K562 (cell line): ENCODE measurements at regions not wholly inside any gene's neighbourhood (a gene's known extent, or its start where the extent isn't known, plus 50 kb on each side); places are given as distances from the start of the nearest gene placed in this dataset.
A peak's percentile ranks its signal among the peaks of the same experiment; 100 is the strongest.

Source experiments
- BHLHE40 ChIP-seq: IDR thresholded peaks from 2 replicates; pipeline ENCODE4 v1.6.1; 2011; ENCODE audit warnings: low read length, improper control_type of control experiment
- CEBPG ChIP-seq, 3 experiments: fragments of 200-800 bp in 1 of 3; sonication (Bioruptor generic) in 1 of 3; sonication (generic) in 1 of 3; formaldehyde crosslinking in 1 of 3; IDR thresholded peaks in 2 of 3; conservative IDR thresholded peaks in 1 of 3; 2 replicates each; pipeline versions ENCODE4 v1.6.1 to v1.8.0; 2016 to 2022; ENCODE audit warnings: missing compliant biosample characterization in 2 of 3, missing genetic modification characterization in 2 of 3, mild to moderate bottlenecking in 1 of 3, missing genetic modification reagents in 1 of 3
- CSDE1 ChIP-seq, 2 experiments: fragments of 450-650 bp; IDR thresholded peaks; 2 replicates each; pipeline ENCODE4 v1.6.1; 2016; ENCODE audit warnings: mild to moderate bottlenecking in 1 of 2
- FOS ChIP-seq: IDR thresholded peaks from 3 replicates; pipeline ENCODE4 v1.6.1; 2011; ENCODE audit not compliant: insufficient read length; ENCODE audit errors: extremely low read depth
- FOSL1 ChIP-seq: fragments of 200-800 bp; sonication (Bioruptor generic); conservative IDR thresholded peaks from 2 replicates; pipeline ENCODE4 v1.6.1; 2016; ENCODE audit warnings: missing genetic modification characterization, missing compliant biosample characterization
- JUNB ChIP-seq: fragments of 450-650 bp; formaldehyde crosslinking; conservative IDR thresholded peaks from 2 replicates; pipeline ENCODE4 v1.4.0; 2020; ENCODE audit warnings: mild to moderate bottlenecking
- NR2C2 ChIP-seq, 2 experiments: fragments of 200-800 bp in 1 of 2; sonication (Bioruptor generic) in 1 of 2; sonication (generic) in 1 of 2; formaldehyde crosslinking in 1 of 2; IDR thresholded peaks; 2 replicates each; pipeline versions ENCODE4 v1.6.1 to v1.8.0; 2016 to 2022; ENCODE audit warnings: mild to moderate bottlenecking in 1 of 2, missing compliant biosample characterization in 1 of 2, missing genetic modification characterization in 1 of 2, missing genetic modification reagents in 1 of 2
- NUFIP1 ChIP-seq: fragments of 450-650 bp; IDR thresholded peaks from 2 replicates; pipeline ENCODE4 v1.6.1; 2018; ENCODE audit not compliant: partially characterized antibody
- PRDM10 ChIP-seq: fragments of 450-650 bp; IDR thresholded peaks from 2 replicates; pipeline ENCODE4 v1.6.1; 2018; ENCODE audit not compliant: partially characterized antibody
- RFX7 ChIP-seq: fragments of 250-450 bp; sonication (Bioruptor Pico); IDR thresholded peaks from 2 replicates; pipeline ENCODE4 v1.5.1; 2021; ENCODE audit warnings: mild to moderate bottlenecking
- TAF9B ChIP-seq: fragments of 450-650 bp; IDR thresholded peaks from 2 replicates; pipeline ENCODE4 v1.6.1; 2018; ENCODE audit warnings: mild to moderate bottlenecking; ENCODE audit not compliant: partially characterized antibody
- TAL1 ChIP-seq: fragments of 450-650 bp; IDR thresholded peaks from 2 replicates; pipeline ENCODE4 v1.6.1; 2016; ENCODE audit warnings: mild to moderate bottlenecking
- TEAD4 ChIP-seq, 2 experiments: sonication (generic) in 1 of 2; formaldehyde crosslinking in 1 of 2; IDR thresholded peaks; 2 replicates each; pipeline versions ENCODE4 v1.6.1 to v1.8.0; 2012 to 2022; ENCODE audit warnings: borderline replicate concordance in 1 of 2, inconsistent platforms in 1 of 2, low read length in 1 of 2, mild to moderate bottlenecking in 1 of 2, missing genetic modification reagents in 1 of 2
- ZC3H11A ChIP-seq: IDR thresholded peaks from 2 replicates; pipeline ENCODE4 v1.6.1; 2012; ENCODE audit warnings: low read depth, low read length, improper control_type of control experiment
- TF ChIP-seq, protein P1 (sequence below): fragments of 450-650 bp; formaldehyde crosslinking; IDR thresholded peaks from 2 replicates; pipeline ENCODE4 v1.4.0; 2020; ENCODE audit warnings: mild to moderate bottlenecking, moderate library complexity
- TF ChIP-seq, protein P2 (sequence below): fragments of 250-450 bp; sonication (Bioruptor Pico); IDR thresholded peaks from 2 replicates; pipeline ENCODE4 v1.5.0; 2021; ENCODE audit warnings: mild to moderate bottlenecking, moderate library complexity

- TF ChIP-seq NUFIP1: no peak
- no peak for TF ChIP-seq TAL1
- peak; percentile 66 for TF ChIP-seq FOS
- TF ChIP-seq, protein P1, sequence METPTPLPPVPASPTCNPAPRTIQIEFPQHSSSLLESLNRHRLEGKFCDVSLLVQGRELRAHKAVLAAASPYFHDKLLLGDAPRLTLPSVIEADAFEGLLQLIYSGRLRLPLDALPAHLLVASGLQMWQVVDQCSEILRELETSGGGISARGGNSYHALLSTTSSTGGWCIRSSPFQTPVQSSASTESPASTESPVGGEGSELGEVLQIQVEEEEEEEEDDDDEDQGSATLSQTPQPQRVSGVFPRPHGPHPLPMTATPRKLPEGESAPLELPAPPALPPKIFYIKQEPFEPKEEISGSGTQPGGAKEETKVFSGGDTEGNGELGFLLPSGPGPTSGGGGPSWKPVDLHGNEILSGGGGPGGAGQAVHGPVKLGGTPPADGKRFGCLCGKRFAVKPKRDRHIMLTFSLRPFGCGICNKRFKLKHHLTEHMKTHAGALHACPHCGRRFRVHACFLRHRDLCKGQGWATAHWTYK: no peak
- peak; percentile 72 for TF ChIP-seq JUNB (CRISPR knock-in tag)
- TF ChIP-seq FOSL1 (tag): peak; percentile 99
- no peak for TF ChIP-seq CSDE1 (IDR thresholded peaks at IDR 0.05)
- TF ChIP-seq, protein P2, sequence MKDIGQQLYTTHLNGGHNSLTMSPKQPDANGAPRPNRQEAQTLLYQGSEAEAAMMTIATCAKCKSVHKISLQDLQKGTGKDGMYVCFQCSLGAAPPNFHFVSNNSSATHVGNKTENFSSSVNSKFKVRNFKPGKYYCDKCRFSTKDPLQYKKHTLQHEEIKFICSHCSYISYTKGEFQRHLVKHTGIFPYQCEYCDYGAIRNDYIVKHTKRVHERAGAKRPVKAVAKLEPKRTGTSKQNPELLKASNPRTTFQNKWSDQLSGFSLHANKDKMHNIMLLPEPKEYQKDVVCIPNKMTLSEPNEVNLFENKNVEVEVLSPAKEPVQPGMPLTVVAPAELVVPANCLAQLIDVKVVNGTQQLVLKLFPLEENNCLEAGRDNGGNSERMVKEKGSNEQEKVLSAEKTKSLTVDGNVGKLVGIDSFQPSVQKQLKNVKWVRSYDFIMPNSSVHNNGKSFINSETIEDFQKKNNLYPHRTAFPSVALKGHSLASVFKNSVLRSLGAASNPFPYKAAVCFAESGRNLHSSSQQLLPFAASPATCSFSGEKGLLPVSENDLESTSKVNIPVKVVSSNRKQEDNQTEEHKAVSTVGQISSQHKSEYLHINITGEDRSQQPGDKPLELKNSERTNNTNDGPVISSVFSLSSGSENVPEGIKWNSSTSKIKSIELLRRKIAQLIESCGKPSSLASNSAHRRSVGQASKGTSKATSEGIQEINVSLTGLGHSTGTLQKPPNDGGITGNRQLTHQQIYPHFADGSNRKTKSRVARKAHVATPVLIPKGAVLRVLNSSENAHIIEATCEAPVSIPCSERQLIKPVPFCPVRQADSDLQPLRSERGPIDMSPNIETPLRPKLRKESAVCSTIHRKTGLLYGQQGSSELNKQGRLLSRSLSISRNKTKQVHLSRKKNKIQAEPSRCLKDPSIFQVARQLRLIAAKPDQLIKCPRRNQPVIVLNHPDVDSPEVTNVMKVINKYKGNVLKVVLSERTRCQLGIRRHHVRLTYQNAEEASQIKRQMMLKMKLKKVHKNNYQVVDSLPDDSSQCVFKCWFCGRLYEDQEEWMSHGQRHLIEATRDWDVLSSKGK (CRISPR knock-in tag): no peak
- no peak for TF ChIP-seq RFX7 (CRISPR knock-in tag)
- no peak for TF ChIP-seq BHLHE40
- TF ChIP-seq CEBPG (CRISPR knock-in tag; IDR thresholded peaks at IDR 0.05): no peak
- TF ChIP-seq CEBPG (tag; conservative IDR thresholded peaks at IDR 0.05 in 1 of 2, IDR thresholded peaks at IDR 0.05 in 1 of 2): peak in 1 of 2 experiments; percentile 52; a peak in 1 of 4 replicates
- peak; percentile 32 for TF ChIP-seq PRDM10
- no peak for TF ChIP-seq TAF9B
- no peak for TF ChIP-seq NR2C2 (CRISPR knock-in tag; IDR thresholded peaks at IDR 0.05)
- TF ChIP-seq NR2C2 (tag; IDR thresholded peaks at IDR 0.05): peak; percentile 43; the same call in 1 of the 2 replicates
- TF ChIP-seq TEAD4 (IDR thresholded peaks at IDR 0.05; ENCODE audit: low read length): peak; percentile 69; the same call in 1 of the 2 replicates
- no peak for TF ChIP-seq TEAD4 (CRISPR knock-in tag; IDR thresholded peaks at IDR 0.05; ENCODE audit: borderline replicate concordance)
- no peak for TF ChIP-seq ZC3H11A
These were observed 139.0 kb upstream of the MKLN1 start (continued) for GRCh38 chr7:131188367-131189339.
